GM21786 (cell line): ENCODE measurements at regions not wholly inside any gene's neighbourhood (a gene's known extent, or its start where the extent isn't known, plus 50 kb on each side); places are given as distances from the start of the nearest gene placed in this dataset.

ENCODE experiments used
- ATAC-seq: cut with Tn5 transposase; IDR thresholded peaks from one replicate; pipeline ENCODE4 v1.9.1; 2021; ENCODE audit not compliant: unreplicated experiment

DNA sequence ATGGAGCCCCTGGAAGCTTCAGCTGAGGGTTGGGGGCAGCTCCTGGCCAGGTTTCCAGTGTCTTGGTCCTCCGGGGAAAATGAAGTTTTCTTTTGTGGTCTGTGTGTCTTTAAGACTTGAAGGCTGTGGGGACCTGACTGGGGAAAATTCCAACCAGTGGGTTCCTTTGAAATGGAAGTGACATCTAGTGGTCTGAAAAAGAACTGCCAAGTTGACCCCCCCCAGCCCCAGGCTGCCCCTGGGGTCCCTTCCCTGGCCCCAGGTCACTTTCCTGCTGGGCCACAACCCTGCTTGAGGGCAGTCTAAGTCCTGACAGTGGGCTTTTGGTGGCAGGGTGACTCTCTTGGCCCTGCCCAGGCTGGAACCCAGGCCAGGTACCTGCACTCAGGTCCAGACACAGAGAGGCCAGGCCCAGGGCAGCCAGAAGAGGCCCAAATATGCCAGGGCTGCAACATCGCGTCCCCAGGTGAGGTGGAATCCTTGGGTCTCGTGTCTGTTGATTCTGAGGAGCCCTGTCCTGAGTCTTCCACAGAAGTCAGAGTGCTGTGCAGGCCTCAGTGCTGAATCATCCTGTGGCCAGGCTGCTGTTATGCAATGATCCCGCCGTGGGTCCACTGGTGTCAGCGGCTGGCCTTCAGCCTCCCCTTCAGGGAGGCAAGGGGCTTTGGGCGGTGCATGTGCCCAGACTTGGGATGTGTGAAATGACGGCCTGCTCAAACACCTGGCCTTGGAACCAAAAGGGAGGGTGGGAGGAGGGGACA, 68.4 kb downstream of the VEGFA start:
- no peak for ATAC-seq

DNA sequence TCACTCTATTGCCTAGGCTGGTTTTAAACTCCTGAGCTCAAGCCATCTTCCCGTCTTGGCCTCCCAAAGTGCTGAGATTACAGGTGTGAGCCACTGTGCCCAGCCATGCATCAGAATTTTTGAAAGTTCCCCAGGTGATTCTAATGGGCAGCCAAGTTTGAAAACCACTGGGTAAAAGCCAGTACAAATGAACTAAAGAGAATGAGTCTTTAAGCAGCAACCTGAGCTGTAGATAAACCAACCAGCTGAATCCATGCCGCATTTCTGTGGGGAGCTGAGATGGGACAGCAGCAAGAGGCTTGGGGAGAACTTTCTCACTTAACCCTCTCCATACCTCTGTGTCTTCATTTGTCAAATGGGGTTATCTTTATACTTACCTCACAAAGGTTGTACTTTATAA, 67.5 kb downstream of the VEGFA start:
- no peak for ATAC-seq

DNA sequence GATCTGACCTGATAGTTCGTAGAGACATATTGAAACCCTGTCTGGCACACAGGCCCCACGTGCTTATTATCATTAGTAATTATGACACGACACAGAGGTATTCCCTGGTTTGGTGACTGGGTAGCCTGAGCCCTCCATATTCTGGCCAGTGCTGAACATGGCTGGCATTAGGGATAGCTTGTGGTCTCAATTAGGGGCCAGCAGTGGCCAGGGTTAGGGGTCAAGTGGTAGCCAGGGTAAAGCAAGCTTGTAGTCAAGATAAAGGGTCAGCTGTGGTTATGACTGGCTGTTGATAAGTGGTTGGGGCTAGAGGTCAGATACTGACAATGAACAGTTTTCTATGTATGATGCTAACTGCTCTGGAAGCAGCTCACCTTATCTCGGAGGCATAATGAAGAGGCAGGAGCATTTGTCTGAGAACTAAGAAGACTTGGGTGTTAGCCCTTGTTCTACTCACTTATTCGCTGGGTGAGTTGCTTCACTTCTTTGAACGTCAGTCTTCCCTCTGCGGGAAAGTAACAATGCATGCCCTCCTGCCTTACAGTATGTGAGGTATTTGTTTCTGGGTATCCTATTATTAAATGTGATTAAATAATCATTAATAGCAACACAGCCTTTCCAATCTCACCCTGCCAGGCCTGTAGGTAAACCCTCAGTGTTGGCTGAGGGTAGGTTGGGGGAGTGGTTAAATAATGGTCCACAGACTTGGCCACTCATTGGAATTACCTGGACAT, 66.7 kb downstream of the VEGFA start:
- no peak for ATAC-seq
